Amygdala (tissue), 56 donors: ENCODE measurements at regions not wholly inside any gene's neighbourhood (a gene's known extent, or its start where the extent isn't known, plus 50 kb on each side); places are given as distances from the start of the nearest gene placed in this dataset.

Experiments
- DNase-seq, 56 donors: peaks; one replicate each; lab custom pipeline; 2025; lab: John Stamatoyannopoulos, UW

DNA sequence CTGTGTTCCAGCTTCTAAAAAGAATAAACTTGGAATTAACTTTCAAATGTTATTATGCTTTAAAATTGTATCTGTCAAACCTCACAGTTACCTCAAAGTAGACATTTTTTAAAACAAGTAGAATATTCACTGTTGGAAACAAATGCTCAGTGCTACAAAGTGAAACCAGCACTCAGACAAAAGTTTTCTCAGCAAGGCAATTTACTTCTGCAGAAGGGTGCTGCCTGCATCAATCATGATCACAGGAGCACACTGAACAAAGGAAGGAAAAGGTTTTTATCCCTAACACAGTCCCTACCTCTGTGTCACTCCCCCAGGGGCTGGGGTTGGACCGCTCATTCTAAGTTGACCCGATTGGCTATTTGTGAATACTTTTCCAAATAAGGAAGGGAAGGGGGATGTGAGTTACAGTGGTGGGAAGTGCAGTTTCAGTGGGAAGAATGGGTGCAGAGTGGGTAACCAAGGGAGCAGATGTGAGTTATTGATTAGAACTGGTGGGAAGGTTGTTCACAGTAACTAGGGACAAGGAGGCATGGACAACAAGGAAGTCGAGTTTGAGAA is 63.0 kb upstream of the CDK20 start:
- DNase-seq: no peak

DNA sequence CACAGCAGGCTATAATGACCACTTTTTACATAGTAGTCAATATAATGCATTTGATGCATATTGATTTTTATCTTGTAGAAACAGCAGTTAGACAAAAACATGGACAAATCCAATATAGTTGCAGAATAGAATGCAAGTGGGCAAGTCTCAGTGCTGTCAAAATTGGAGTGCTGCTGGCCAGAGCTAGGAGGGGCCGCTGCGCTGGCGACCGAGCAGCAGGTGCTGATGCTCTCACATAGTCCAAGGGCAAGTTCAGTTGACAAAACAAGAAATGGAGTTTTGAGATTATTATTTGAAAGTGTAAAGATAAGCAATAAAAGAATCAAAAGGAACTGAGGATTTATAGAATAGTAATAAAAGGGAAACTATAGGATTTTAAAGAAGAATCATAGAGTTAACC is 60.6 kb upstream of the CDK20 start:
- no peak for DNase-seq

DNA sequence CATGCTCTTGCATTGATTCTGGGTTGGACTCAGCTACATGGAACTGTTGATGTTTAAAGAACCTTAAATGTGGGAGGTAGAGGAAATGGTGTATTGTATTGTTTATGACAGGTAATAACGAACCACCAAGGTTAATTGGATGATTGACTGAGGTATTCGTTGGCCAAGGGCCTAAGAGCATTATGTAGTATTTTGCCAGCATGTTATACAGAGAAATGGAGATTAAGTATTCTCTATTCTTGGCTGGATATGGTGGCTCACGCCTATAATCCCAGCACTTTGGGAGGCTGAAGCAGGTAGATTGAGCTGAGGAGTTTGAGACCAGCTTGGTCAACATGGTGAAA is 59.0 kb upstream of the CDK20 start:
- DNase-seq: no peak

DNA sequence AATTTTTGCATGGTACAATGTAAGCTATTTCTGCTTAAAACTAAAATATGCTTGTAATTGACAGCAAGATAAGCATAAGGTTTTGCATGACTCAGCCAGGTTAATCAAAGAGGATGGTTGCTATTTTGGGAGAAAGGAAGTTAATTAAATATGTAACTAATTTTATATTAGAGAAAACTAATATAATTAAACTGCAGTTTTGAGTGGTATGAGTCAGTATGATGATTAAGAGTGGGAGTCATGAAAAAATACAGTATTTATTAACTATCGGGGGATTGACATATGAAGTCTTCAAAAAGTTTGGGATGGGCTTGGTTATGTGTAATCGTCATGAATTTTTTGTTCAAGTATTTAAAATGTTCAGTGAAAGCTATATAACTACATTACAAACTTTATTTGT is 54.0 kb upstream of the CDK20 start:
- DNase-seq: no peak

DNA sequence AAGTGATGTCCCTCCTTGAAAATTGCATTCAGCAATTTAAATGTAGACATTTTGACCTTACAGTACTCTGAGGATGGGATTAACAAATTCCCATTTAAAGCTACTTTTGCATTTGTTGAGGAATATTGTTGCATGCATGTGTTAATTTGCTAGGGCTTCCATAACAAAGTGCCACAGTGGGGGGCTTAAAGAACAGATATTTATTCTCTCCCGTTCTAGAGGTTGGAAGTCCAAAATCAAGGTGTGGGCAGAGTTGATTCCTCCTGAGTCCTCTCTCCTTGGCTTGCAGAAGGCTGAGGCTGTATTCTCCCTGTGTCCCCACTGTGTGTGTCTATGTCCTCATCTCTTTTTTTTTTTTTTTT is 51.8 kb upstream of the CDK20 start:
- no peak for DNase-seq

DNA sequence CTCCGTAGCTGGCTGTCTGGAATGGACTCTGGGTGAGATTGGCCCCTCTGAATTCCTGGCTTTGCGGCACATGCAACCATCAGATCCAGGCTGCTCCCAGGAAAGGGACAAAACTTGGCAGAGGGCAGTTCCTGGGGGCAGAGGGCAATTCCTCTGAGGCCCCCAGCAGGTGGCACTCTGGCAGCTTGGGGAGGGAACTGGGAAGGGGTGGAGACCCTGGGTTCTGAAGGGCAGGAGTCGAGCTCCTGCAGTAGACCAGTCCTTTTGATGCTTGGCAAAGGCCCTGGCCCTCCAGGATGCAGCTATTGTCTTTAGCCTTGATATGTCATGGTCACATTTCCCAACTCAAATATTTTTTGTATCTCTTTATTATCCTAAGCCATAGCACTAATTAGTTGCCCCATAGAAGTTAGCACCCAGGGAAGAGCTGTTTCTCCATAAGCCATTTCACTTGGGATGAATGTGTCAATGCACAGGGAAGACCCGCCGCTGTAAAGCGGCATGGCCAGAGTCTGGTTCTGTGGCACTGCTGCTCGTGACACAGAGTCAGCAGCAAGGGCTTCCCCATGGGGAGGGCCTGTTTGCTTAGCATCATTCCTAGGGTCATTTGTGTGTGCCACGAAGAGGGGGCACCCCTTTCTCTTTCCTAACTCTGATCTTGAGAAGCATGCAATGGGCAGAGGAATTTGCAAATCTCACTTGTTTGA is 51.2 kb upstream of the CDK20 start:
- no peak for DNase-seq

DNA sequence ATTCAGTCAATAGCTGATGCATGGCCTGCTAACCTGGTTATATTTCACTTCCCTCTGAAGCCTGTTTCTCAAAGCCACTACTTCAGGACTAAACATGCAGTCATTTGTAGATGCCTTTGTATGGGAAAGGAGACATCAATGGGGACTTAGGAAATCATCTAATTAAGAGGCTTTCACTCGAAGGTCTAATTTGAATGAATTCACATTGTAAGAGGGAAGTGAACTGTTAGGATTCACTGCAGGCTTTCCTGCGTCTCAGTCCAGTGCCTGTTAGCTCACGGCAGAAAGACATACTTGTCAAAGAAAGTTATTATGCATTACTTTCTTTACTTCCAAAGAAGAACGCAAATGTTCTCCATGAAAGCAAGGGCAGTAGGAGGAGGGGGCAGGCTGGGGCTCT is 50.6 kb upstream of the CDK20 start:
- no peak for DNase-seq
